Right lobe of liver (tissue), 6 donors: ENCODE measurements at regions not wholly inside any gene's neighbourhood (a gene's known extent, or its start where the extent isn't known, plus 50 kb on each side); places are given as distances from the start of the nearest gene placed in this dataset.
A peak's percentile ranks its signal among the peaks of the same experiment; 100 is the strongest.

Experiments
- ATAC-seq, 4 donors: fragments of 200-7000 bp; cut with Tn5 transposase; one replicate each; pipeline ENCODE4 v1.9.1; 2020; ENCODE audit warnings: mild to moderate bottlenecking in 4 of 4, moderate library complexity in 4 of 4
- DNase-seq, 3 donors: peaks; one replicate each; pipeline ENCODE4 v3.0.0-alpha.2; 2020
- H3K27ac ChIP-seq, 3 donors: fragments of 200-600 bp; one replicate each; pipeline ENCODE4 v1.8.0; 2022
- H3K27me3 ChIP-seq, 2 donors: fragments of 200-600 bp; one replicate each; pipeline ENCODE4 v1.8.0; 2022
- H3K36me3 ChIP-seq, 4 donors: fragments of 200-600 bp; sonication (generic) in 1 of 4; one replicate each; pipeline versions ENCODE4 v1.5.1 to v1.8.0; 2017 to 2022; ENCODE audit warnings: control low read depth in 1 of 4
- H3K4me1 ChIP-seq, 4 donors: fragments of 200-600 bp; sonication (generic) in 1 of 4; one replicate each; pipeline versions ENCODE4 v1.5.1 to v1.8.0; 2017 to 2022; ENCODE audit warnings: control low read depth in 1 of 4
- H3K4me3 ChIP-seq, 3 donors: fragments of 200-600 bp; one replicate each; pipeline ENCODE4 v1.8.0; 2022
- H3K9me3 ChIP-seq, 4 donors: fragments of 200-600 bp; sonication (generic) in 1 of 4; one replicate each; pipeline versions ENCODE4 v1.5.1 to v1.8.0; 2017 to 2022; ENCODE audit warnings: control low read depth in 1 of 4
- POLR2A ChIP-seq: fragments of 450-650 bp; IDR thresholded peaks from one replicate; pipeline ENCODE4 v1.6.1; 2017; ENCODE audit warnings: antibody characterized with exemption, mild to moderate bottlenecking
- WGBS: methylation state at CpG from one replicate; pipeline ENCODE4 v1.1.6; 2018; ENCODE audit warnings: low coverage, low lambda C conversion rate; ENCODE audit not compliant: insufficient coverage; ENCODE audit errors: missing lambda C conversion rate; 5-methylcytosine and 5-hydroxymethylcytosine counted together
- intact Hi-C, 2 donors: fragments of 100-400 bp; cut with DNase I; formaldehyde crosslinking; loops; one replicate each; pipeline versions ENCODE4 v1.11.2 to v1.14.1; 2022
- TF ChIP-seq, protein P1 (sequence below), 4 donors: fragments of 200-600 bp in 3 of 4; fragments of 450-650 bp in 1 of 4; IDR thresholded peaks; one replicate each; pipeline versions ENCODE4 v1.5.1 to v1.8.0; 2016 to 2022; ENCODE audit warnings: antibody characterized with exemption in 4 of 4, mild to moderate bottlenecking in 2 of 4
- donor health status: DM: no; HTN: yes; CAD: no.
- donor health status: DM: no; HTN: no; CAD: no.
- donor health status: DM: no; HTN: no; CAD: no.
- donor health status: DM: no; HTN: yes; CAD: no.
- donor health status: DM: no; HTN: yes; CAD: no.

DNA sequence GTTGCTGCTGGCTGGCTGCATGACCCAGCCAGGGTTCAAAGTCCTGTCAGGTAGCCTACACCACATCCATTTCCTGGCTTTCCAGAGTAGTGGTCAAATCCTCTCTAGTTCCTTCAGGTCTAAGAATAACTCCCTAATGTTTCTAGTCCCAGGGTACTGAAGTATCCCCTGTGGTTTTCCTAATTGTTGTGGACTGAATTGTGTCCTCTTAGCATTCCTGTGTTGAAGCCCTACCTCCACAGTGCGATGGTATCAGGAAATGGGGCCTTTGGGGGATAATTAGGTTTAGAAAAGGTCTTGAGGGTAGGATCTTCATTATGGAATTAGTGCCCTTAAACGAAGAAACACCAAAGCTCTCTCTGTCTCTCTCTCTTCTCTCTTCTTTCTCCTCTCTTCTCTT lies 191.8 kb upstream of the CCNG1 start:
- WGBS, result 43% methylated on average over 2 of the region's 2 CpGs
- Histone ChIP-seq H3K27me3 (no peaks in the 10 kb centered on the region), H3K4me3 (no peak overlapping the region), H3K27ac (no peak overlapping the region), H3K36me3 (no peaks in the 10 kb centered on the region), H3K9me3 (no peaks in the 10 kb centered on the region), H3K4me1 (peaks cover 0 to 9% (median 4%) of the 10 kb centered on the region in 4 donors)
- DNase-seq (no peak), ATAC-seq (no peak)
- intact Hi-C loops, result no loop called here
- TF ChIP-seq POLR2A, result no peak
- TF ChIP-seq, protein P1, sequence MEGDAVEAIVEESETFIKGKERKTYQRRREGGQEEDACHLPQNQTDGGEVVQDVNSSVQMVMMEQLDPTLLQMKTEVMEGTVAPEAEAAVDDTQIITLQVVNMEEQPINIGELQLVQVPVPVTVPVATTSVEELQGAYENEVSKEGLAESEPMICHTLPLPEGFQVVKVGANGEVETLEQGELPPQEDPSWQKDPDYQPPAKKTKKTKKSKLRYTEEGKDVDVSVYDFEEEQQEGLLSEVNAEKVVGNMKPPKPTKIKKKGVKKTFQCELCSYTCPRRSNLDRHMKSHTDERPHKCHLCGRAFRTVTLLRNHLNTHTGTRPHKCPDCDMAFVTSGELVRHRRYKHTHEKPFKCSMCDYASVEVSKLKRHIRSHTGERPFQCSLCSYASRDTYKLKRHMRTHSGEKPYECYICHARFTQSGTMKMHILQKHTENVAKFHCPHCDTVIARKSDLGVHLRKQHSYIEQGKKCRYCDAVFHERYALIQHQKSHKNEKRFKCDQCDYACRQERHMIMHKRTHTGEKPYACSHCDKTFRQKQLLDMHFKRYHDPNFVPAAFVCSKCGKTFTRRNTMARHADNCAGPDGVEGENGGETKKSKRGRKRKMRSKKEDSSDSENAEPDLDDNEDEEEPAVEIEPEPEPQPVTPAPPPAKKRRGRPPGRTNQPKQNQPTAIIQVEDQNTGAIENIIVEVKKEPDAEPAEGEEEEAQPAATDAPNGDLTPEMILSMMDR (IDR thresholded peaks at IDR 0.05), result no peak

GRCh38 chr5:163248333-163248732 lies 189.1 kb upstream of the CCNG1 start:
- no peak for TF ChIP-seq POLR2A
- TF ChIP-seq, protein P1 (IDR thresholded peaks at IDR 0.05), result no peak
- Histone ChIP-seq H3K9me3 (no peaks in the 10 kb centered on the region), H3K27me3 (no peaks in the 10 kb centered on the region), H3K36me3 (no peaks in the 10 kb centered on the region), H3K4me1 (peaks cover 0 to 9% (median 4%) of the 10 kb centered on the region in 4 donors), H3K4me3 (no peak overlapping the region), H3K27ac (no peak overlapping the region)
- 34% methylated on average over 2 of the region's 2 CpGs for WGBS
- ATAC-seq (peak; percentile 48 to 80 (median 60)), DNase-seq (peak; percentile 21 to 67 (median 58))
- intact Hi-C loops, result no loop called here

DNA sequence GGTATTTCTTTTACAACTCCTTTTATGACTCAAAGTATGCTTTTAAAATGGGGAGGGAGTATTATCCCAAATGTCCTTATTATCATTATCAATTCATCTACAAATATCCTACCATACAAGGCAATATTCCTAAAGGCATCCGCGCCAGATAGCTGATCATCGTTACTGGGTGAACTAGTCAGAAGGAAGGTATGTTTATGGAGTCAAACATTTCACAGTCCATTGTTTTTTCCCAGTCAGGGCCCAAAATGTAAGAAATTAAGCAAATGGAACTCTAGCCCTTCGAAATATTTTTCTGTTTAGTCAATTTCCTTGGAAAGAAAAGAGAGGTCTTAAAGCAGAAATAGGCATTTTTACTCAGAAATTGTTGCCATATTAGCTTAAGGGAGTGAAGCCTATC lies 188.5 kb upstream of the CCNG1 start:
- H3K9me3 ChIP-seq, result no peaks in the 10 kb centered on the region
- intact Hi-C loops, result no loop called here
- H3K4me1 ChIP-seq, result peaks cover 0 to 9% (median 4%) of the 10 kb centered on the region in 4 donors
- no peak for DNase-seq
- H3K27me3 ChIP-seq, result no peaks in the 10 kb centered on the region
- H3K36me3 ChIP-seq, result no peaks in the 10 kb centered on the region
- TF ChIP-seq POLR2A, result no peak
- TF ChIP-seq, protein P1 (IDR thresholded peaks at IDR 0.05), result no peak
- H3K27ac ChIP-seq, result no peak overlapping the region
- 84% methylated on average over 4 of the region's 4 CpGs for WGBS
- no peak overlapping the region for H3K4me3 ChIP-seq
- no peak for ATAC-seq

DNA sequence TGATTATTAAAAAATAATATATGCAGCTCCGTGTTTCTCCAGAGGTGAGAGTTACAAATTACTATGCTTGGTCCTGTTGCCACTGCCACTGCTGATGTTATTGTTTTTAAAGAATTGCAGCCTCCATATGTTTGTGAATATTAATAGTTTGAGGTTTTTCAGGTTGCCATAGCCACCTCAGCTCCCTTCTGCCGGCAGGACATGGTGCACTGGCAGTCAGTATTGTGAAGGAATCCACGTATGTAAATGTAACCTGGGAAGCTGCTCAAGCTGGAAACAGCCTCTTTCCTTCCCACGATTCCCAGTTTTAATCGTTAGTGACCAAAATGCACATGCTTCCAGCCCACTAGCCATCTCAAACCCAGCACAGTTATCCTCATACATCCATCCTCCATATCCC lies 184.4 kb upstream of the CCNG1 start:
- H3K4me1 ChIP-seq, result peaks cover 0 to 7% (median 3%) of the 10 kb centered on the region in 4 donors
- intact Hi-C loops, result no loop called here
- DNase-seq (no peak), ATAC-seq (no peak)
- H3K9me3 ChIP-seq, result no peaks in the 10 kb centered on the region
- H3K36me3 ChIP-seq, result no peaks in the 10 kb centered on the region
- TF ChIP-seq, protein P1 (IDR thresholded peaks at IDR 0.05), result no peak
- TF ChIP-seq POLR2A, result no peak
- 79% methylated on average over 5 of the region's 5 CpGs for WGBS
- H3K4me3 ChIP-seq, result no peak overlapping the region
- no peak overlapping the region for H3K27ac ChIP-seq
- H3K27me3 ChIP-seq, result no peaks in the 10 kb centered on the region

- ATAC-seq (no peak), DNase-seq (no peak)
- intact Hi-C loops, result no loop called here
- no peaks in the 10 kb centered on the region for H3K36me3 ChIP-seq
- WGBS, result 44% methylated on average over 2 of the region's 2 CpGs
- no peaks in the 10 kb centered on the region for H3K27me3 ChIP-seq
- no peaks in the 10 kb centered on the region for H3K4me1 ChIP-seq
- H3K27ac ChIP-seq, result no peak overlapping the region
- no peaks in the 10 kb centered on the region for H3K9me3 ChIP-seq
- TF ChIP-seq POLR2A, result no peak
- TF ChIP-seq, protein P1 (IDR thresholded peaks at IDR 0.05), result no peak
- H3K4me3 ChIP-seq, result no peak overlapping the region
These were observed 177.9 kb upstream of the CCNG1 start for GRCh38 chr5:163259495-163259894.
